ENCODE measurements at regions not wholly inside any gene's neighbourhood (a gene's known extent, or its start where the extent isn't known, plus 50 kb on each side); places are given as distances from the start of the nearest gene placed in this dataset.

DNA sequence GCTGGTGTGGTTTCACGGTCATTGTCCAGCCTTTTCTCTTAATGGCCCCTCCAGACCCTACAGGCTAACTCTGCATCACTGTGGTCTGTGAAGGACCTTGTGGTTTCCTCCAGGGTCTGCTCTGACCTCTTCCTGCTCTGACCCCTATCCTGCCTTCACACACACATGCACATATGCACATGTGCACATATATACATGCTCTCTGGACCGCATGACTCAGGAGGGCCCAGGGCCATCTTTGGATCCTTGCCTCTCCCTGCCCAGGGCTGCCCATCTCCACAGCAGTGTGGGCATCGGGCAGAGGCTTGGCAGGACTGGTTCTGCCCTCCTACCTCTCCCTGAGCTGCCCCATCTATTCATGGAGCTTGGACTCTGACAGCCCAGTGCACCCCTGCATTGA, 510.9 kb downstream of the PTPRU start:
- DNase-seq, result no peak

DNA sequence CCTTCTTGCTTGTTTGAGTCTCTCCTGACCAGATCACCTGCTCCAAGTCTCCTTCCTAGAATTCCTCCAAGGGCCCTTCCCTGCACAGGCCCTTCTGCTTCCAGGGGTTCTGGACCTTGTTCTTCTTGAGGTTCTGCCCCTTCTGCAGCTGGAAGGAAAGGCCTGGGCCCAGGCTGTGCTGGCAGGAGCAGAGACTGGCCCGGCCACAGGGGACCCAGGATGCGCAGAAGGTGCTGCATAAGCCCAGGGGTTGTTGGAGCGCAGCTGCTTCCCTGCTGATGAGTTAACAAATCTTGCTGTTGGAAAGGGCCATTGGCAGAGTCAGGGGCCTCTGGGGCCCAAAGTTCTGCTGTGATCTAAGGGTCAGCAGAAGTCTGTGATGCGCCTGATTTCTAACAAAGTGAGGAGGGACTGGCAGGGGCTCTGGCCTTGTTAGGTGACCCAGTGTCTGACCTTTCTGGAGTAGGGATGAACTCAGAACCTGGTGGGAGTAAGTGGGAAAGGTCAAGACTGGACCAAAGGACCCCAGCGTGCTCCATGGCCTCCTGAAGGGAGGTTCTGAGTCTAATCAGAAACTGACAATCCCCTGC, 509.8 kb downstream of the PTPRU start:
- DNase-seq, result no peak

DNA sequence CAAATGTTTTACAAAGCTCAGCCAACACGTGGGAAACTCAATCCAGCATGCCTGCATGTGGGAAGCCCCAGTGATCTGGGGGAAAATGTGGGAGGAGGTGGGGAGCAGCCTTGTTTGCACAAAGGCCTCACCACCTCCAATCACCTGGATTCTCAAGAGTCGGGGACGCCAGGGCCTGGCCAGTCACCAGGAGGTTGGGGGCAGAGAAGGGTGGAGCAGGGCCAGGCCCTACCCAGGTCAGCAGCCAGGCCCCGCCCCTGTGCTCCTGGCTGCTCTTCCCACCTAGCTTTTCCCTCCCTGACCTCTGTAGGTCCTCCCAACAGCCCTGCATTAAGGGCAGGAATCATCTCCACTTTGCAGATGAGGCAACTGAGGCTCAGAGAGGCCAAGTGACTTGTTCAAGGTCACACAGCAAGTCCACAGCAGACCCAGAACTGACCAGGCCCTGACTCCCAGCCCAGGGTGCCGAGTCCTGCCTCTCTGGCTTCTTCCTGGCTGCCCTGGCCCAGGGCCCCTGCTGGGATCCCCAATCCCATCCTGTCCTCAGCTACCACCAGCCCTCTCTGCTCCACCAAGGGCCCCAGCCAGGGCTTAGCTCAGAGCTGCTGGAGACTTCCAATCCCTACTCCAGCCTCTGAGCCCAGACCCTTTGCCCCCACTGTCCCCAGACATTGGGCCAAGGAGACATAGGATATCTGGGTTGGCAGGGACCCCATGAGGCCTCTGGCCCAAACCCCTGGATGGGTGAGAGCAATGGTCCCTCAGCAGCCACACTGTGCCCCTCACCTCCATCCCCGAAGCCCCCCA, 508.6 kb downstream of the PTPRU start:
- DNase-seq, result no peak

DNA sequence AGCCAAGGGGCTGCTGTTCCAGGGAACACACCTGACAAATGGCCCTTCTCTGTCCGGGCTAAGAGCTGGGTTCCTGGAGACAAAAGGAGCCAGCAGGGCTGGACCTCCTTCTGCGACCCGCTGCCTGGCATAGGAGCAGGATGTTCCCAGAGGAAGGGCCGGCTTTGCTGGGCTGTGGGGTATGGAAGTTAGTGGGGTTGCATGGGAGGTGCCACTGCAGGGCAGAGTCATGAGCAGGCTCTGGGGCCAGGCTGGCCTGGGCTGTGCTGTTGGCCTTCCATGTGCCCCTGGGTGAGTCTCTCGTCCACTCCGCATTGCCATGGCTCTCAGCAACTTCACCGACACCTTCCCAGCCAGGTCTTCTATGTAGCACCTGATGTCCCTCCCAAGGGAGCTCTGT, 507.6 kb downstream of the PTPRU start:
- DNase-seq, result no peak

DNA sequence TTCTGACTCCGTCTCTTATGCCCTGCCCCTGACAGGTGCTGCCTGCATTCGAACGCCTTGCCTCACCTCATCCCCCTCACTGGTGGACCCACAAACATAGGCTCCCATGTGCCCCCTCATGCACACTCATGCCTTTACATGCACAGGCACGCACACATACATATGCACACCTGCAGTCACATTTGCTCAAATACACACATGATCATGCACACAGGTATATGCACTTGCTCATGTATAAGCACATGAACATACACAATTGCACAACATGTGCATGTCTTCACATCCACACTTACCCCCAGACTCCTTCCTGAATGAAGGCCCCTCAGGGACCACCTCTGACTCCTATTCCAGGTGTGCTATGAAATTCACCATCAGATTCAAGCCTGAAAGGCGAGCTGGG, 506.9 kb downstream of the PTPRU start:
- no peak for DNase-seq

DNA sequence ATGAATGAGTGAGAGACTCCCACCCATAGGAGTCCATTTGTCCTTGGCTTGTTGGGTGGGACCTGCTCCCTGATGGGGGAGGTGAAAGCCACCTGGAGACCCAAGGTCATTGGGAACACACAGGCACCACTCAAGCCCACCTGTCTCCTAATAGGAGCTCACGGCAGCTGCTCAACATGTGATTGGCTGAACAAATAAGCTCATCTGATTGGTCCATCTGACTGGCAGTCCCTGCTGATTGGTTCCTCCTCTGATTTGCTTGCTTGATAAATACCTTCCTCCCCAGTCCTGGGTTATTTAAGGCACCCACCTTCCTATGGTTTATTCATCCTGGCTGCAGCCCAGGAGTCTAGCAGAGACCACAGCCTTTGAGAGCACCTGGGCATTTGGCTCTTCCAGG, 502.9 kb downstream of the PTPRU start:
- DNase-seq, result no peak

DNA sequence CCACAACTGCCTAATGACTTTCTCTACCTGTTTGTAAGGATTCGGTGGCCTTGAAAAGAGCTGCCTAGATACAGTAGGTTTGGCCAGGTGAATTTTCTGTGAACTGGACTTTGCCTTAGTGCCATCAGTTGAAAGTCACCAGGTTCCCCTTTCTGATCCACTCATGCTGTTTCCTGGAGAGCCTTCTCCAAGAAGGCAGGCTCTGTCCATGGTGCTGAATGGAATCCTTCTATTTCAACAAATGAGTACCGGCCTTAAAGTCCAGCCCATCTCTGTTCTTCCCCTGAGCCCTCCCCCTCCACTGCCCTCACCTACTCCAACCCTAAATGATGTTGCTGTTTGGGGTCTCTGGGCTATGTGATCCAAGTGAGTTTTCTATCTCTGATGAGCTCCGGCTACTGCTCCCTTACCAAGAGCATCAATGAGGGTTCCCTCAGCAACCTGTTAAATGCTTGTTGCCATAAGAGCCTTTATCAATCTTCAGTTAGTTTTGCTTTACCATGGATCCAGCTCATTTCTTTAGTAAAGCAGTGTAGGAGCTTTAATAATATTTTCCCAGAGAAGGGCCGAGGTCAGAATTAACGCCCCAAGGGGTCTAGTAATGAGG, 500.4 kb downstream of the PTPRU start:
- peak; percentile 27 for DNase-seq

DNA sequence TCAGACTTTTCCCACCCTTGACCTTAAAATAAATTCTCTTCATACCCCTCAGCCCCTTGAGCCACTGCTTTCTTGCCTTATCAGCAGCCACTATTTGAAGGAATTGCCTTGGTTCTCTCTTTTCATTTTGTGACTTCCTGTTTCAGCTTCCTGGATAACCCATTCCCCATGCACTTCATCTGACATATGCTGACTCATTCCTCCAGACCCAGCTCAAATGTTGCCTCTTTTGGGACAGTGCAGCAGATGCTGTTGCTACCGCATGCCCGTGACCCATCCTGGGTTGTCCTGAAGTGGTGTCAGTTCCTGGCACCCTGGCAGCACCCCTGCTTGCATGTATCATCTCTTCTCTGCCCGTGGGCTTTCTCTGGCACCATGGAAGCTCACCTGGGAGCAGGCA, 496.1 kb downstream of the PTPRU start:
- DNase-seq, result no peak

DNA sequence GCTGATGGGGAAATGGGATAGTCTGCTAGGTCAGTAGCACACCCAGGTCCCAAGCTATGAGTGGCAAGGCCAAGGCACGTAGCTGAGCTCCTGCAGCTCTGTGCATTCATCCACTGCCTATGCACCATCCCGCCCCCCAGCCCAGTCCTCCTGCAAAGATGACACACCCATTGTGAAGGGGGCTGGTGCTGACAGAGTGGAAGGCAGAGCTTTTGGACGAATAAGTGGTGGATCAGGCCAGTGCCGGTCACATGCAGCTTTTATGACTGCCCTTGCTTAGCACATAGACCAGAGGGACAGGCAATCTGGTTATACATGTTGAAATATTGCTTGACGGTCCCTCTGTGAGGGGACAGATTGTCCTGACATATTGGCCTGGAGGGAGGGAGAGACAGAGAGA, 494.3 kb downstream of the PTPRU start:
- no peak for DNase-seq

DNA sequence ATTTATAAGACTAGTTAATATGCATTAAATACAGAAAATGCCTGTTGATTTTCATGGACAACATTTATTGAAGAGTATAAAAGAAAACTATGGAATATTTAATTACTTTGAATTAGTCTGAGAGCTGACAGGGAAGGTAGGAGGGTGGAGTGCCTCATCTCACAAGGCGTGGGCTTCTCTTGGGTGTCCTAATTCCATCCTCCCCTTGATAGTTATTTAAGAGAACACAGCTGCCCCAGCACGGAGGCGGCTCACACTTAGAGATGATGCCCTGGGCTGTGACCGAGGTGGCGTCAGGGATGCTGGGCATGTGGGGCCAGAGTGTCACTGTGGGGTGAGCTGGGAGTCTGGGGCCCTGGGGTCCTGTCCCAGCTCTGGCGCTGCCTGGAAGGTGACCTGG, 493.0 kb downstream of the PTPRU start:
- no peak for DNase-seq

DNA sequence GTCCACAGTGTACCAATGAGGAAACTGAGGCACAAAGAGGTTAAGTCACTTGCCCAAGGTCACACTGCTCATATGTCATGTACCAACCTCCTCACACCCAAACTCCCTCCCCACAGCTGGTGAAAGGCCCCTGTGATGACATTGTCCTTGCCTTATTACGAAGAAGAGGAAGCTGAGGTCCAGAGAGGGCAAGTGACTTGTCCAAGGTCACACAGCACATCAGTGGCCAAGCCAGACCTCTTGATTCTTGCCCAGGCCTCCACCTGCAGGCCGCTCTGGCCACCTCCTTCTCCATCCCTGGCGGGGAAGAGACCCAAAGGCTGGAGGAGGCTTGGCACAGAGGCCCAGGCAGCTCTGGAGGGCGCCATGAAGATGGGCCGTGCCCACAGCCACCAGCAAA, 492.4 kb downstream of the PTPRU start:
- DNase-seq, result no peak

DNA sequence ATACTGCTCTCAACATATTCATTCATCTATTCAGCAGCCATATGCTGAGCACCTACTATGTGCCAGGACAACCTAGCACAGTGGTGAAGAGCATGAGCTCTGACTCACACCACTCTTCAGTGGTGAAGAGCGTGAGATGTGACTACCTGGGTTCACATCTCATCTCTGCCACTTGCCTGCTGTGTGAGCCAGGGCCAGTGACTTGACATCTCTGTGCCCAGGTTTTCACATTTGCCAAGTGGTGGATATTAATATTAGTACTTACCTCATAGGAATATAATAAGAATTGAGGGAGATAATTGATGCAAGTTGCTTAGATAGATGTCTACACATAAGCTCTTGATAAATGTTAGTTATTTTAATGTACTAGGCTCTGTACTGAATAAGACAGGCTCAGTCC, 488.9 kb downstream of the PTPRU start:
- DNase-seq, result no peak

DNA sequence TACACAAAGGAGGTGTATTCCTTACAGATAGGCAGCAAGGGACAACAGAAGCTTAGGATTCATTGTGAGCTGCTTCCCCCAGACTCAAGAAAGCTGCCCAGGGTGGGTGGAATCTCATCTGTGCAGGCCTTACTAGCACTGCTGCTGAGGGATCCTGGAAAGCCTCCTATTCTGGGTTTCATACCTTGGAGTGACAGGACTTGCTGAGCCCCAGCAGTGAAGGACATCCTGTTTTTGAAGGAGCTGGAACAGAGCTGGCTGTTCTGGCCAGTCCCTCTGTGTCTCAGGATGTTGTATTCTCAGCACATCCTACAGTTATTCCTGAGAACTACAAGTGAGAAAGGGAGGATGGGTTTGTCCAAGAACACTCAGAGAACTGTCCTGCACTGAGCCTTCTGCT, 486.3 kb downstream of the PTPRU start:
- no peak for DNase-seq

DNA sequence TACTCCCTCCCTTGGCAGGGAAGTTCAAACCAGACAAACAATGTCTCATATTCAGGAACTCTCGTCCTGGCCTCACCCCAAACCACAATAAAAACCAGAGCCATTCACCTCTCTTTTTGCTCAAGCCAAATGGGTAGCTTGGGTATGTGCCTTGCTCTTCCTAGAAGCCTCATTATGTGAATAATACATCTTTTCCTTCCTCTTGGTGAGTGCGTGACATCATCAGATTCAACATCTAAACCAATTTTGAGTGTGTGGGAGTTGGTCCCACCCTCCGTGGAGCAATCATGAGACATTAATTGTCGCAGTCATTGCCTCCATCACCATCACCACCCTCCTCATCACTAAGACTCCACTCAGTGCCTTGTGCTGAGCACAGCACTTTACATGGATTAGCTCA, 482.9 kb downstream of the PTPRU start:
- DNase-seq, result peak; percentile 30

DNA sequence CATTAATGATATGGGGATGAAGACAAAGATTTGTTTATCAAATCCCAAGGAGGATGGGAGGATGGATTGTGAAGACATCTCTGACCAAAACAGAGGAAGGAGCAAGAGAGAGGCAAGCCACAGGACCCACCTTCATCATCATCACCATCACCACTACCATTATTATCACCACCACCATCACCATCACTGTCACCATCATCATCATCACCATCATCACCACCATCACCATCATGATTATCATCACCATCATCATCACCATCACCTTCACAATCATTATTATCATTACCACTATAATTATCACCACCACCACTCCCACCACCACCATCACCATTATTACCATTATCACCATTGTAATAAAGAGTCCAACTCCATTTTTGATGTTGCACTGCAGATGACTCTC, 482.5 kb downstream of the PTPRU start:
- DNase-seq, result no peak

DNA sequence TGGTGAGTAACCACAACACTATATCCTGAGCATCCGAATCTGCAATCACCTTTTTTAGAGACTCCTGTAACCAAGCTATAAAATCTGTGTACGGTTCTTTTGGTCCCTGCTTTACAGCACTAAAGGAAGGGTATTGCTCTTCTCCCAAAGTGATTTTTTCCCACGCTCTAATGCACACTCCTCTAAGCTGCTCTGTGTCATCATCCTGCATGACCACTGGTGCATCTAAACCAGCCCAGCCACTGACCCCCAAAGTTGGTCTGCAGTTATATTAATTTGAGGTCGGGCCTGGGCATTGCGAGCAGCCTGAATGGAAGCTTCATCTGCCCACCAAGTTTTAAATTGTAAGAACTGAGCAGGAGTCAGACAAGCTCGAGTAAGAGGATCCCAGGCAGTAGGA, 480.0 kb downstream of the PTPRU start:
- no peak for DNase-seq

DNA sequence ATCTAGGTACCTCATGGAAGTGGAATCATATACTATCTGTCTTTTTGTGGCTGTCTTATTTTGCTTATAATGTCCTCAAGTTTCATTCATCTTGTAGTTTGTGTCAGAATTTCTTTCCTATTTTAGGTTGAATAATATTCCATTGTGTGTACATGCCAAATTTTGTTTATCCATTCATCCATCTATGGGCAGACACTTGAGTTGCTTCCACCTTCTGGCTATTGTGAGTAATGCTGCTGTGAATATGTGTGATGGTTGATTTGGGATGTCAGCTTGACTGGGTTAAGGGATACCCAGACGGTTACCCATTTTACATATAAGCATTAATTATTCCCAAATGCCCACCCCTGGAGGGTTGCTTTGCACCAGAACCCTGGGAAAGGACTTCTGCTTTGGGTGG, 477.5 kb downstream of the PTPRU start:
- DNase-seq, result no peak

DNA sequence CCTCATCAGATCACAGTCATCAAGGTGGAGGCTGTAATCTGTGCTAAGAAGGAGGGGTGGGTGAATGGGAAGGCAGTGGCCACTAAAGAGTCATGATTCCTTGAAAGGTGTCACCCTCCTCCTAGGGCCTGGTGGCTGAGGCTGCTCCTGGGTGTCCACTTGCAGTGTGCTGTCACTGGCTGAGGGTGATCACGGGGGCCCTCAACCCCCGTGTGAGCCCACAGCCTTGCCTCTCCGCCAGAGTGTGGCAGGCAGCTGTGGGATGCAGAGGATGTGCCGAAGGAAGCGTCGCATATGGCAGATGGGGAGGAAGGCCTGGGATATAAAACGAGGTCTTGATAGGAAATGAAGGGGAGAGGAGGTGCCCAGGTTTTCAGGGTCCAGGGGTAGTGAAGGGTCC, 476.5 kb downstream of the PTPRU start:
- no peak for DNase-seq

DNA sequence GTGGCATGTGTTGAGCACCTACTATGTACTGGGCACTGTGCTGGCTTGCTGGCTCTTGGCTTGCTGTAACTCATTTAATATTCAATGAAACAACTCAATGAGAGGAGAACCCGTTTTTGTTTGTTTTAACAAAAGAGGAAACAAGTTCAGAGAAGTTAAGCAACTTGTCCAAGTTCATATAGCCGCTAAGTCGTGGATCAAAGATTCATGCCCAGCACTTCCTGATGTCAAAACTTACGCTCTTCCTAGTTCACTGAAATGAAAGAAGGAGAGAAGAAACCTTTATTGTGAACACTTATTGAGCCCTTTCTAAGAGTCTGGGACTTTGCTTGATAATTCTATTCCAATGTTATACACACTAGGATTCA, 475.9 kb downstream of the PTPRU start:
- no peak for DNase-seq

DNA sequence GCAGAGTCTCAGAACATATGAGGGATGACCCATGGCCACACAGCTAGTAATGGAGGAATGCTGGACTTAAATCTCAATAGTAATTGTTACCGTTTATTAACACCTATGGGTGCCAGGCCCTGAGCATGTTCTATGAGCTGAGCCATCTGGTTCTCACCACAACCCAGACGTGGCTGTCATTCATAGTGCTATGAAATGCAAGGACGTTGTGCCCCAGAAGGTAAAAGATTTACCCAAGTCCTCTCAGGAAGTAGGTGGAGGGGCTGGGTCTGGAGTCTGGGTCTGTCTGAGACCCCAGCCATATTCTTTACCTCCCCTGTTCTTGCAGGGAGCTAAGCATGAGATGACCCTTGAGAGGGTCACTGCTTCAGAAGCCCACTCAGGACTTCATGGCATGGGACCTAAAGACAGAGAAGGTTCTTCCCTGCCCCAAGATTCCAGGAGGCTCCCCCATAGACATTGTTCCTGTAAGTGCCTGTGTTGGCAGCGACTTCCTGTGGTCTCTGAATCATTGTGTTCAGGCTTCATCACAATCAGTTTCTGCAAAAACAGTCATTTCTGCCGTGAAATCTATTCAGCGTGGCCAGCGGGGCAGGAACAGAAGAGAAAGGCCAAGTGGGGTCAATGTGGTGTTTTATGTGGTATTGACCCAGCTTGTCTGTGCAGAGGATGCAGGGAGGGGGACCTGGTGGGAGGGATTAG, 475.4 kb downstream of the PTPRU start:
- DNase-seq, result peak; percentile 66

DNA sequence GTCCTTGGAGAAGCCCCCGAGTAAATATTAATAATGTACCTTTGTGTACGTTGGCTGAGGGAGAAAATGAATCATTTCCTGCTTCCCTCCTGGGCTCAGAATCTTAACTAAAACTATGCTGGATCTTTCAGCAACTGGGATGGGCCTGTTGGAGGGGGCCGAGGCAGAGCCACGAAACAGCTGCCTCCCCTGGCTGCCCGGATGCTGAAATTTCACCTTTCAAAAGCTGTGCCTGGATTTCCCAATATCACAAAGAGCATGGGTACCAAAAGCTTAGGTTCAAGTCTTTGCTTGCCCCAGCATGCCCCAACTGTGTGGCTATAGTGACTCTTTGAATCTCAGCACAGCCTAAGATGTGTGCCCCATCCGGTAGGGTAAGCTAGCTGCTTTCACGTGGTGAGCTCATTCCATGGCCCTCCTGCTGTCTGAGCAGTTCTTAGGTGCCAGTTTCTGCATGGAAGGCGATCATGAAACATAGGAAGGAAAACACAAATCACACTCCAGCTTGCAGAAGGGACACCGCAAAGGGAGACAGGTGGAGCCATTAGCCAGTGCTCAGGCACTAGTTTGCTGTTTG, 473.5 kb downstream of the PTPRU start:
- peak; percentile 83 for DNase-seq

DNA sequence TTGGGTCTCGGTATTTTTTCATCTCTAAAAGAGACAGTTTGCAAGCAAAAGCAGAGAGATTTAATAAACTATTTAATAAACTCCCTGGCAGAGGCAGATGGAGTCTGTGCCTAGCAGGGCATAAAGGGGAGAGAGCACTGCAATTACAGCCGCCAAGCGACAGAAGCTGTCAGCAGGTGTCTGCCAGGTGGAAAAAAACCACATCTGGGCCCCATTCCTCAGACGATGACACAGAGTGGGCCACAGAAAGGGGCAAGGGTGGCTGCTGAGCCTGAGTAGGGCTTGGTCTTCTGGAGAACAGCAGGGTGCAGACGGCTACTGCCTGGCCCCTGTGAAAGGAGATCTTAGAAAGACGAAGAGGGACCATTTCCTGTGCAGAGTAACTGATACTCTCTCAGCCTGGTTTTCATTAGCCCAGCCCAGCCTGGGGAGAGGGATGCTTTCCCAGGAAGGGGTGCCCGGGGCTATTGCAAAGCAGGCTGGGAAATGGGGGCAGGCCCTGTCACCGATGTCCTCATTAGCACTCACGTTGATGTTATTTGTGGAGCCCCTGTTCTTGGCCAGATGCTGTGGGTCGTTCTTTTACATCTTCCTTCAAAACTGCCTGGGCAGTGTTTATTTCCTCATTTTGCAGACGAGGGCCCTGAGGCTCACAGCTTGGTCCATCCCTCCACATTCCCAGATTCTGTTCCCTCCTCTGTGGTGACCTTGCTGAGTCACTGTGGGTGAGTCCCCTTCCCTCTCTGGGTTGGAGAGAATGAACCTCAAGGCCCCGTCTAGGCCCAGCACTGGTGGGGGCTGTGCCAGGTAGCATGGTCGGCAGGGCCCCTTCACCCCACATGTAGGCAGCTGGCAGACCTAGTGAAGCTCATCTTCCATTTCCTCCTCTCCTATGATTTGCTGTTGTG, 472.7 kb downstream of the PTPRU start:
- DNase-seq, result no peak

DNA sequence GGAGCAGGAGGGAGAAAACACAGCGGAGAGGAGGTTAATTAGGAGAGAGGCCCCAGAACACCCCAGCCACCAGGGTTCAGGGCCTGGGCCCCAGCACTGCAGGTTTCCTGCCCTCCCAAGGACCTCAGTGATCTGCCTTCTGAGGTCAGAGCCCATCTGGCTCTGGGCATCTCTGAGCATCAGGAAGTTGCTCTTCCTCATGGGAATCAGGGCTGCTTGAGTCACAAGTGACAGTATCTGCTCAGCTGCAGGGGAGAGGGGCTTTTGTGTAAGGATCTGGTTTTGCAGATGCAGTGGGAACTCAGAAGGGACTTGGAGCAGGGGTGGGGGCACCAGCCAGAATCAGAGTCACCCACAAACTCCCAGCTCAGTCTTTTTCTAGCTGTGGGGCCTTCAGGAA, 472.1 kb downstream of the PTPRU start:
- DNase-seq, result no peak
